ENCODE measurements at regions not wholly inside any gene's neighbourhood (a gene's known extent, or its start where the extent isn't known, plus 50 kb on each side); places are given as distances from the start of the nearest gene placed in this dataset.

DNA sequence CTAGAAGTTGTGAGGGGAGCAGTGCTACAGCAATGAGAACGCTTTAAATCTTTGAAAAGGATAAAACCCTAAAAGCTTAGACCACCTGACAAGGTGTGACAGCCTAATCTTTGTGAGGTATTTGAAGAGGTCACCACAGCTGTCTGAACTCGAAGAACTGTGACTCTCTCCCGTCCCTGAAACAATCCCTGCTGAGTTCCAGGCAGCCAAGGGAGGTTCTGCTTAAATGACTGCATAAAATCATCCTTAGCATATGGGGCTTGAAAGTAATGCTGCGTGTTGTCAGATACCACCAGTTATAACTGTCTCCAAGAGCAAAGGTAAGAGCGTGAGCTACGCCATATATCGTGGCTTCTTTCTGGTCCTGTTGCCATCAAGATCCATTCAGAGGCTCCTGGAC is 696.3 kb downstream of the PCDH7 start:
- TF ChIP-seq, protein P1, sequence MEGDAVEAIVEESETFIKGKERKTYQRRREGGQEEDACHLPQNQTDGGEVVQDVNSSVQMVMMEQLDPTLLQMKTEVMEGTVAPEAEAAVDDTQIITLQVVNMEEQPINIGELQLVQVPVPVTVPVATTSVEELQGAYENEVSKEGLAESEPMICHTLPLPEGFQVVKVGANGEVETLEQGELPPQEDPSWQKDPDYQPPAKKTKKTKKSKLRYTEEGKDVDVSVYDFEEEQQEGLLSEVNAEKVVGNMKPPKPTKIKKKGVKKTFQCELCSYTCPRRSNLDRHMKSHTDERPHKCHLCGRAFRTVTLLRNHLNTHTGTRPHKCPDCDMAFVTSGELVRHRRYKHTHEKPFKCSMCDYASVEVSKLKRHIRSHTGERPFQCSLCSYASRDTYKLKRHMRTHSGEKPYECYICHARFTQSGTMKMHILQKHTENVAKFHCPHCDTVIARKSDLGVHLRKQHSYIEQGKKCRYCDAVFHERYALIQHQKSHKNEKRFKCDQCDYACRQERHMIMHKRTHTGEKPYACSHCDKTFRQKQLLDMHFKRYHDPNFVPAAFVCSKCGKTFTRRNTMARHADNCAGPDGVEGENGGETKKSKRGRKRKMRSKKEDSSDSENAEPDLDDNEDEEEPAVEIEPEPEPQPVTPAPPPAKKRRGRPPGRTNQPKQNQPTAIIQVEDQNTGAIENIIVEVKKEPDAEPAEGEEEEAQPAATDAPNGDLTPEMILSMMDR (IDR thresholded peaks at IDR 0.05) = no peak
- TF ChIP-seq POLR2A (IDR thresholded peaks at IDR 0.05) = no peak

Data from right lobe of liver (tissue), 4 donors.